Glomerular visceral epithelial cell (primary cell): ENCODE measurements at regions not wholly inside any gene's neighbourhood (a gene's known extent, or its start where the extent isn't known, plus 50 kb on each side); places are given as distances from the start of the nearest gene placed in this dataset.

Experiments used
- DNase-seq: peaks from one replicate; pipeline ENCODE4 v3.0.0-alpha.2; 2016; ENCODE audit errors: extremely low spot score

DNA sequence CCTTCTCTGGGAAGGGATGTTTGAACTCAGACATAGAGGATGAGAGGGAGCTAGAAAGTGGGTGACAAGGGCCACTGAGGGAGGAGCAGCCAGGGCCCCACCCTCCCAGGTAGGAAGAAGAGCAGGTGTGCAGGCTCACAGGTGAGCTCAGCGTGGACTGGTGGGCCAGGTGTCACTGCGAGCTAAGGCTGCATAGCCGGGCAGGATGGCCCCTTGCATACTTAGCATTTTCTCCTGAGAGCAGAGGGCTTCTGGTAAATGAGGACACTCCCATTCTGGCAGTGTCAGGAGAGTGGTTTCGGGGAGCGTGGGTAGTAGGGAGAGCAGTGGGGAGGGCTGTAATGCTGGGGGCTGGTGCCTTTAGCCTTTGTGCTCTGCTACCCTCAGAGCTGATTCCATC lies 843.4 kb downstream of the TBC1D22A start:
- no peak for DNase-seq

DNA sequence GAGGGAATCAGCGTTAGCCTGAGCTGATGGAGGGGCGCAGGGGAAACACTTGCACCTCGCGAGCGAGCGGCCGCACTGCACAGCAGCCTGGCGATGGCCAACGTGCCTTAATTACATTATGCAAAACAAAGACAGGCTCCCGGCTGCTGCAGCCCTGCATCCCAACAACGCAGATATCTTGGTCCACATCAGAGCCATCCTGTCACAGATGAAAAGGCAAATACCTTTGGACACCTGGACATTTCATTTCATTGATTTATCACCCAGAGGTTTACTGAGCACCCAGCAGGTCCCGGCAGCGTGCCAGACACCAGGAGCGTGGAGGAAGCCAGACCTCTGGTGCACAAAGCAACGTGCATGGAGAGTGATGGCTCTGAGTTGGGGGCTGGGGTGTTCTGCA lies 843.0 kb downstream of the TBC1D22A start:
- DNase-seq: no peak

DNA sequence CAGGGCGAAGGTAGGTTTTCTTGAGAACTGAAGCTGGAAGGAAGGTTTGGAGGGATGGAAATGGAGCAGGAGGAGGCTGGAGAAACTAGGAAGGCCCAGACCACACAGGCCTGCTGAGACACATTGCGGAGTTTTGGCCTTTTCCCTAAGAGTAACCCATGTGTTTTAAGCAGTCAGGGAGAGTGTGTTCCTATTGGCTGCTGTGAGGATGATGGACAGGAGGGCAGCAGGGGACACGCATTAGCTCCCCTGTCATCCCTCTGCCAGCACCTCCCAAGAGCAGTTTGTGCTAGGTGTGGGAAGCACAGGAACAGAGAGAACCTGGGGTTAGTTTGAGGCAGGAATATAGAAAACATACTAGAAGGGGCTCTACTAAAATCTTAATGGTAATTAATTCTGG lies 842.1 kb downstream of the TBC1D22A start:
- DNase-seq: no peak

DNA sequence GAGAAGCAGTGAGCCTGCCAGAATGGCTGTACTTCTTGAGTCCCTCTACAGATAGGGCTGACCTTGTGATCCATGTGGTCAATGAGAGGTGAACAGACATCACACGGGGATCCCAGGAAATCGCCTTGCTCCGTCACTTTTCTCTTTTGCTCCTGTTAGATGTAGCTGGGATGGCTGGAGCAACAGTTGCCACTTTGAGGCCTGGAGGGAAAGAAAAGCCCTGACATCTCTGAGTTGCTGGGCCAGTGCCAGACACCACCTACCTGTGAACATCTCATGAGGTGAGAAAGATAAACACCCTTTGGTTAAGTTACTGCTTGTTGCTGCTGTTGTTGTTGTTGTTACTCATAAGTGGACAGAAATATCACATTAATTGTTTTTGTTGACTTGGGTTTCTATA lies 840.3 kb downstream of the TBC1D22A start:
- DNase-seq: no peak

DNA sequence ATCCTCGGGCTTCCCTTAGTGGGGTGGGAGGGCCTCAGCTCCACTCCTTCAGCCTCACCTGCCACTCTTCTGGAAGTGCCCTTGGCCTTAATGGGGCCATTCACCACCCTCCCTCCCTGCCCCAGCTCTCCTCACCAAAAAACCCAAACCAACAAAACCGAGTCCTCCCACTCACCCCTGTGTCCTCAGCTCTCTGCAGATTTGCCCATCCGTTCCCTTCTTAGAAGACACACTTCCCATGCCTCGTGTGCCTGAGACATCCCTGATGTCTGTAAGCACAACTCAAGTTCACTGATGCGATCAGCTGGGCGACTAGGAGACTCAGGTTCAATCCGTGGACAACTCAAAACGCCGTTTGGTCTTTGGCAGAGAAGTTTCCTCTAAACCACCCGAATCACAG lies 839.2 kb downstream of the TBC1D22A start:
- no peak for DNase-seq

DNA sequence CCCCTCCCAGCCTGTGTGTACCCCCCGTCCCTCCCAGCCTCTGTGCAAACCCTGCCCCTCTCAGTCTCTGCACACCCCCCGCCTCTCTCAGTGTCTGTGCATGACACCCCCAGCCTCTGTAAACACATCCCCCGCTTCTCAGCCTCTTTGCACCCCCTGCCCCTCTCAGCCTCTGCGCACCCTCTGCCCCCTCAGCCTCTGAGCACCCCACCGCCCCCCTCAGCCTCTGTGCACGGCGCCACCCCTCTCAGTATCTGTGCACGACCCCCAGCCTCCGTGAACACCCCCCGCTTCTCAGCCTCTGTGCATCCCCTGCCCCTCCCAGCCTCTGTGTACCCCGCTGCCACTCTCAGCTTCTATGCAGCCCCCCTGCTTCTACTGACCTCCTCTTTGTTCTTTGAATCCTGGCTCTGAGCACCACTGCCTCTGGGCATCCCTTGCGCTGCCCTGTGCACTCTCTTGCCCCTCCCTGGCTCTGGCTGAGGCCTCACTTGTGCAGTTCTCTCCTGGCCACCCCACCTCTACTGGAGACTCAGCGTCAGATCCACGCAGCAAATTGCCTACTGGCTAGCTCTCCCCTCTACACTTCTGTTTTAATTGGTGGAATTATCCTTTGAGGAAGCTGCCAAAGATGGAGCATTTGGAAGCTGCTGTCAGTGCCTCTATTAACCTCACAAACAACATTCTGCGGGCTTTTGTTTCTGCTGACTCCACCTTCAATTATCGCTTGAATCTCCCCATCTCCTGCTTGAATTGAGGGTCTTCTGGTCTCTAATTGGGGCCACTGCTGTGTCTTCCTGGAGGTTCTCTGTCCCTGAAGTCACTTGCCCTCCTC lies 838.6 kb downstream of the TBC1D22A start:
- DNase-seq: no peak

DNA sequence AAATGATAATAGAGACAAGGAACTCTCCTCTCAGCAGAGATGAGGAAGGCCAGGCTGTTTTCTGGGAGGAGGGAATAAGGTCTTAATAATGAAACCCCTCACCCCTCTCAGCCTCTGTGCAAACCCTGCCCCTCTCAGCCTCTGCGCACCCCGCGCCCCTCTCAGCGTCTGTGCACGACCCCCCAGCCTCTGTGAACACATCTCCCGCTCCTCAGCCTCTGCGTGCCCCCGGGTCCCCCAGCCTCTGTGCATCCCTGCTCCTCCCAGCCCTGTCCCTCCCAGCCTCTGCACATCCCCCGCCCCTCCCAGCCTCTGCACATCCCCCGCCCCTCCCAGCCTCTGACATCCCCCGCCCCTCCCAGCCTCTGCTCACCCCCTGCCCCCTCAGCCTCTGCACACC lies 837.8 kb downstream of the TBC1D22A start:
- no peak for DNase-seq

DNA sequence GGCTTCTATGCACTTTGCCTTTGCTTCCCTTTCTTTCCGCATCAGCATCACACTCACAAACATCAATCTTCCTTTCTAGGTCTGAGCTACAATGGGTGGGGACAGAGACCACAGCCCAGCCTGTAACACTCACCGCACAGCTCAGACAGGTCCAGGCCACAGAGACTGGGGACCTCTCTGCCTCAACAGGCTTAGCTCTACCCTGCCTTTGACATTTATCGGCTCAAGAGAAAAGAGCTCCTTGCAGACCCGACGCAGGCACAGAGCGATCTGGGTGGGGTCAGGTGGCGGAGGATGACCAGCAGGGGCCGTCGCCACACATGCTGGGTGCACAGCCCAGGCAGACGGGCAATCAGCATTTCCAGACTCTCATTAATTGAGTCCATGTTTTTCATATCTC lies 837.3 kb downstream of the TBC1D22A start:
- DNase-seq: no peak

DNA sequence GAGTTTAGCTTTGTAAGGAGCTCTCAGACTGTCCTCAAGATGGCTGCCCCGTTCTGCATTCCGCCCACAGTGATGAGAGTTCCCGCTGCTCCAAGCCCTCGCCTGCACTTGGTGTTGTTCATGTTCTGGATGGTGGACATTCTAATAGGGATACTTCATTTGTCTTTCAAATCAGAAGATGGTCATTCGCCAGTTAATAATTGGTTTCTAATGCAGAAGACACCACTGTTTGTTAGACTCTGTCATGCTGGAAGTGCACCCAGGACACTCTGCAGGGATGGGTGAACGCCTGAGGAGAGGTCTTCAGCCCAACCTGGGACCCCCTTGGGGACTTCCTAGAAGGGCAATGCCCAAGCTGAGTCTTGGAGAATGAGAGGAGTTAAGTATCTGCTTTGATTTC lies 836.4 kb downstream of the TBC1D22A start:
- no peak for DNase-seq

DNA sequence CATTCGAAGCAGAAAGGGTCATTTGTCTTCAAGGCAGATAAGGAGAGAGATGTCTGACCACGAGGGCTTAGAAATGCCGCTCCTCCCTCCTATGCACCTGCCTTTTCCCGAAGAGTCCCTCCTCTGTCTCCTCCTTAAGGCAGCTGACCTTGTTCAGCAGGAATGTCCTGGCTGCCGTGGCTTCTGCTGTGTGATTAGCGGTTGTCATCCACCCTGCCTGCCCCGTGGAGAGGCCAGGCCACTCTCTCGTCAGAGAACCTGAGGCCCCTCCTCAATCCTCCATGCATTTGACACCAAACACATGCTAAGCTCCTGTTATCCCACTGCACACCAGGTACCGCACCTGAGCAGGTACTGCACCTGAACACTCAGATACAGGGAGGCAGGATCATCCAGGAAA lies 834.6 kb downstream of the TBC1D22A start:
- no peak for DNase-seq

DNA sequence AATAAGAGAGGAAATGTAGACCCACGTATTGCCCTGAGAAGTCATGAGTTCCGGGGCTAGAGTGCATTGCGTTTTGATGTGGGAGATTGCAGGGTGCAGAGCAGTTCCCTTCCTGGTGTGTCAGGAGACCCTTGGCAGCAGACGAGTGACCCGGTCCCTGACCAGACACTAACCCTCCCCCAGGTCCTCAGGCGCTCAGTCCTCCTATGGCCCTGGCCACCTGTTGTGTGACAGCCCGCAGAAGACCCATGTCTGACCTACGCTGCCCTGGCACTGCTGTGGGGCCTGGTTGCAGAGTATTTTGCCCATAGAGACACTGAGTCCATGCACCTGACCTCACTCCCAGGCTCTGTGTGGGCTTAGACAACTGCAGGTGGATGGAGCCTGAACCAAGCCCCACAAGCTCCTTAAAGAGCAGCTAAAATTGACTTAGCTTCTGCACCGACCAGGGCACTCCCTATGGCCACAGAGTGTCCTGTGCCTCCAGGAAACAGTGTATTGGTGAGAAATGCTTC lies 833.8 kb downstream of the TBC1D22A start:
- DNase-seq: no peak

DNA sequence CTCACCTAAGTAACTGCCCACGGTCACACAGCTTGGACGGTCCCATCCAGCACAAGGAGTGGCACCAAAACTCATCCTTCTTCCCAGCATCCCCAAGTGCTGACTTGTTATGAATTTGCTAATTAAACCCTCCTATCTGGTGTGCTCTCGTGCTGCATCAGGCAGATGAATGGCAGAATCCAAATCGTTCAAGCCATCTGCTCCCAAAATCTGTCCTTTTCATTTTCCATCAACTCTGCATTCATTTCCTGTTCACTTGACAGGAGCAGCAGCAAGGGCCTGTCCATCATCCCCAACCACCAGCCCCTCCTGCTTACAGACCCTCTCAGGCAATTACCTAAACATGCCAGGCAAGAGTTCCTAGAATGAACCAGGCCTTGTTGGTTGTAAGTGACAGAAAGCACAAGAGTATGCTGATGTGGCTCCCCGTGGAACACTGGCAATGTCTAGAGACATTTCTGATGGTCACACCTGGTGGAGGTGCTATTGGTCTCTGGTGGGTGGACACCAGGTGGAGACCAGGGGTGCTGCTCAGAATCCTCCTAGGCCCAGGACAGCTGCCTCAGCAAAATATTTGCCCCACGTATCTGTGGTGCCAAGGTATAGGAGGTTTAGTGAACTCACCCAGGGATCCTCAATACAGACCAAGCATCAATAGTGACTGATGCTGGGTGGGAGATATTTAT lies 832.5 kb downstream of the TBC1D22A start:
- DNase-seq: no peak

DNA sequence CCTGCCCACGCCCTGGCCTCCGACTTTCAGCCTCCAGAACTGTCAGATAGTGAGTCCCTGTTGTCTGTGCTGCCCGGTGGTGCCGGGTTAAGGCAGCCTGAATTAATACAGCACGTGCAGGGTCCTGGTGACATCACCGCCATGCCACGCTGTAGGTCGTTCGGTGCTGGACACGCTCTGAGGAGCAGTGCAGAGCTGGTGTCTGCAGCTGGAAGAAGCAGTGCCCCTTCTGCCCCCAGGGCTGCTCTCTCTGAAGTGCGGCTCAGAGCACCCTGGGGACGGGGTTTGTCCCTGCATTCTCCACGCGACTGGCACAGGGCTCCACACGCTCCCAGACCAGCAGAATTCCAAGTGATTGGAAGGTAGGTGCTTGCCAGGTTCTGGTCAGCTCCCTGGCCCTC lies 831.5 kb downstream of the TBC1D22A start:
- DNase-seq: no peak

DNA sequence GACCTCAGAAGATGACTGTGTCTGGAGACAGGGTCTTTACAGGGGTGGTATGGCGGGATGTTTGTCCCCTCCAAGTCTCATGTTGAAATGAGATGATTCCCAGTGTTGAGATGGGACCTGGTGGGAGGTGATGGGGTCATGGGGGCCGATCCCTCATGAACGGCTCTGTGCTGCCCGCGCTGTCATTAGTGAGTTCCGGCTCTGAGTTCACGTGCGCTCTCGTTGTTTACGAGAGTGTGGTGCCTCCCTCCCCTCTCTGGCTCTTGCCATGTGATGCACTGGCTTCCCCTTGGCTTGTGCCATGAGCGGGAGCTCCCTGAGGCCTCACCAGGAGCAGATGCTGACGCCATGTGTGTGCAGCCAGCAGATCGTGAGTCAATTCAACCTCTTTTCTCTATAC lies 830.8 kb downstream of the TBC1D22A start:
- DNase-seq: no peak

DNA sequence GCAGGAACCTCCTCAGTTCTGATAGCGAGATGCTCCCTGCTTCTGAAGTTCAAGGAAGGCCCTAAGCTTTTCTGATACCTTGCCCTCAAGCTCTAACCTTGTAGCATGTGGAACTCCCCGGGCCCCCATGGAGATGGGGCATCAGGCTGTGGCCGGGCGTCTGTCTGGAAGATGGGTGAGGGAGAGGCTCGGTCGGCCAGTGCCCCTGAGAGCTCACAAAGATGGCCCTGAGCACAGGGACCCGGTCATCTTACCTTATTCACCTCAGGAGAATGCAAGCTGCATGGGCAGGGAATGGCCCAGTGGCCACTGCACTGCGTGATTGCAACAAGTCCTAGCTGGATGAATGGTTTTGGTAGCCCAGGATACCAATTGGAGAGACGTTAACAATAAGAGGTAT lies 830.3 kb downstream of the TBC1D22A start:
- DNase-seq: no peak

DNA sequence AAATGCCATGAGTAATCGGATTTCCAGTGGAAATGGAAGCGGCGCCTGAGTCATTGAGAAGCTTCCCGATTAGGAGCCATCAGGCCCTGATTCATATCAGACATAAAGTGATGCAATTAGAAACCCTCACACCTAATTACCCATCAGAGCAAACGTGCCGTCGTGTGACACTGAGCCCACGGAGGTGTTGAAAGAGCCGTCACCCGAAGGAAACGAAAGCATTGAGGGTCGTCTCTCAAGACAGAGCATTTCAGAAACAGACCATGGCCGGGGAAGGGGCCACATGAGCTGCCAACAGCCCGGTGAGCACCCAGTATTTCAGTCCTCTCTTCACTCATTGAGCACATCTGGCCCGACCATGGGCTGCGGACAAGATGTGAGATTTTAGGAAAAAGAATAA lies 829.3 kb downstream of the TBC1D22A start:
- no peak for DNase-seq

DNA sequence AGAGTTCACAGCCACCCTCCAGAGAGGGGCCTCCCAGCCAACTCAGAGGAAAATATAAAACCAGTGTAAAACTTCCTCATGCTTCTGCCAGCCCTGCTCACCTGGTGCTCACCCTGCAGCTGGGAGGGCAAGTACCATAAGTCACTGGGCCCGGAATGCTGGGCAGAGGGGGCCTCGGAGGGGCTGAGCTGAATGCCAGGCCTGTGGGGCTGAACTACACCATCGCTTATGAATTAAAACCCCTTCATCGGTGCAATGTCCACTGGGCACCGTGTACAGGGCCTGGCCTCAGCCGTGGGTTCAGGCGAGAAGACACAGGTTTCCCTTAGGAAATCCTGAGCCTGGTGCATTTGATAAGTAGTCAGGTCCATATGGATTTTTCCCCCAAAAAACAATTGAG lies 828.6 kb downstream of the TBC1D22A start:
- no peak for DNase-seq

DNA sequence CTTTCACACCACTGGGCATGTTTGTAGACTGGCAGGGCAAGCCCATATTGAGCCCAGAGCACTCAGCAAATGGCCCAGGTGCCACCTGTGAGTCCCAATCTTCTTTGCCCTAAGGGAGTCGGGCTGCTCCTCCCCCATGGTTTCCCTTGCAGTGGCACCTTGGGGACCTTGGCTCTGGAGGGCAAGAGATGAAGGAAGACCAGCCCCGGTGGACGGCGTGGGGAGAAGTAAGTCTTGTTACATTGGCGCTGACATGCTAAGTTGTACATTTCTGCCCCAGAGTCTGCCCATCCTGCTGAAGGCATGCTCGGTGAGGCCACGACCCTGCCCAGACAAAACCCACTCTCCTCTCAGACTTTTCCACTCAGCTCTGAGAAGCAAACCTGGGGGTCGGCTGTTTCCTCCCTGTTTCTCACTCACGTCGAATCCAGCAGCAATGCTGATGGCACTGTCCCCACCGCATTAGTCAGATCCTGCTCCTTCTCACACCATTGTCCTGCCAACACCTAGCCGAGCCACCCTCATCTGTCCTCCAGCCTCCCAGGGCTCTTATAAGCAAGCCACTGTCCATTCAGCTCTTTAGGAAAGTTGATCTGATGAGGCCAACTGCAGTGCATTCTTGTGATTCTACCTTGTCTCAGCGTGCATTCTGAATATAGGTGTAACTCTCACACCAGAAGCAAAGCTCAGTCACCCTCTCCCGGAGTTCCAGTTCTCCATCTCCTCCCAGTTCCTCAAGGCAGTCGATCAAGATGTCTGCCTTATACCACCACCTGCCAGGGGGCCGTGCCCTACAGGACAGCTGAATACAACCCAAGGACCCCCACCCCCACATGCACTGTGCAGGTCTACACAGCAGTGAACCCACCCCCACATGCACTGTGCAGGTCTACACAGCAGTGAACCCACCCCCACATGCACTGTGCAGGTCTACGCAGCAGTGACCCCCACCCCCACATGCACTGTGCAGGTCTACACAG lies 827.1 kb downstream of the TBC1D22A start:
- no peak for DNase-seq

DNA sequence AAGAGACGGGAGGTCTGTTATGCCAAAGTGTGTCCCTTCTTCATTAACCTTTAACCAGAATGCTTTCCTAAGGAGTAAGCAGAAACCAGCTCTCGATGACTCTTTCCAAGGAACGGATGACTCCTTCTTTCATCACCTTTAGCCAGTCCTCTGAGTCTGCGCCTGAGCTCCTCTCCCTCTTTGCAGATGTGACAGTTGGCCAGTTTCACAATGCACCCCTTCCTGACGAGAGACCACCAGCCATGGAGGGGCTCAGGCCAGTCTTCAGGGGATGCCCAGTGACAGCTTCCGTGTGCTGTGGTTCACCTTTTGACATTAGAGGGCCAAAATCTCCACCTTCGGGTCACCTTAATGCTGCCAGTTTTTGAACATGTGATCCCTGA lies 826.1 kb downstream of the TBC1D22A start:
- no peak for DNase-seq

DNA sequence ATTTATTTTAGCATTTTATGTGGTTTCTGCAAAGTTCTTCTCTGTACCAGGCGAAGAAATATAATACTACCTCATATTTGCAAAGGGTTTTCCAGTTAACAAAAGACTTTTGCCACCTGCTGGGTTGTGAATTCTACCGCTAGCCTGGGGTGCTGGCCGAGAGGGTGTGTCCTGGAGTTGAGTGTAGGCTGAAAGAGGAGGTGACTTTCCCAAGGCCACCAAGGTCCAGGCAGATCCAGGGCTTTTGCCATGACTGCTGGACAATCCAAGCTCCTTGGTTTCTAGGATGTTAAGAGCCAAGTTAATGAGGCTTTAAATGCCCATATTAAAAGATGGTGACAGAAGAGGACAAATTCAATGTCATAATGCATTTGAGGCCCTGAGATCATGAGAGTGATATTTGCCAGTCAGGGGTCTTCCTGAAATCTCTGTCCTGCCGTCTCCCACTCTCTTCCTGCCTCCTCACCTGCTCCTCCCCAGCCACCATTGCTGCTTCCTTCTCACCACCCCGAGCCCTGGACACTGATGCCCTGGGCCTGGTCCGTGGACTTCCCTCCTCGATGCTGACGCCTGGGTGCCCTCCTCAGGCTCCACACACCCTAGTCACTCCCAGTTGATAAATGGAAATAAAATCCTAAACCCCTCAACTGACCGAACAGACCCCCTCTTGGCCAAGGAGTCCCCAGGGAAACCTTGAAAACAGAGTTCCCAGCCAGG lies 825.6 kb downstream of the TBC1D22A start:
- DNase-seq: no peak

DNA sequence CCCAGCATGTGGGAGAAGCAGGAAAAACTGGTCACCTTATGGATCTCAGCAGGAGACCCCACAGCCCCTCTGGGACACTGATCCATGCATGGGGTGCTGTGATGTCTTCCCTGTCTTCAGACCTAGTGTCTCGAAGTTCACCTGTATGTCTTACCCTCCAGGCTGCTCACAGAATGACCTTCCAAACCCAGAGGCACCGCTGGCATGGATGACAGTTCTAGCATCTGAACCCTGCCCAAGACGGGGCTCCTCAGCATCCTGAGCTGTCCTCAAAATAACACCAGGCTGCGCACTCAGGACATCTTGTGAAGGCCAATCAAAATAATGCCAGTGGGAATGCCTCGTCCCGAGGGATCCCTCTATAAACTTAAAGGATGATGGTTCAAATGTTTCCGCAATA lies 824.9 kb downstream of the TBC1D22A start:
- DNase-seq: no peak

DNA sequence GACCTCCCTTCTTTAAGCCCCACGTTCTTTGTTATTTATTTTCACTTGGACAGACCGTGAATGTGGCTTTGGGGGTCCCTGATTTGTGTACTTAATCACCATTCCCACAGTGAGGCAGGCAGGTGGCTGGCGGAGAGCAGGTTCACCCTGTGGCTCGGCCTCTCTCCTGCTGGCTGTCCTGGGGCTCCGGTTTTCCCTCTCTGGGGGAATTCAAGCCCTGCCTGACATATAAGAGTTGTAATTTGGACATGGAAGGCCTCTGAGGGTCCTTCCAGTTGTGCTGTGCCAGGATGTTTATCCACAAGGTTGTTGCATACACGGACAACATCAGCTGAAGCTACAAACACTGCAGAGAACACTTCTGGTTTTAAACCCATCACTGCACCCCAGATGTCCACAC lies 824.5 kb downstream of the TBC1D22A start:
- no peak for DNase-seq
